Osteocyte (in vitro differentiated cells): ENCODE measurements at regions not wholly inside any gene's neighbourhood (a gene's known extent, or its start where the extent isn't known, plus 50 kb on each side); places are given as distances from the start of the nearest gene placed in this dataset.

Experiments
- DNase-seq: peaks from one replicate; pipeline ENCODE4 v3.0.0; 2021; ENCODE audit warnings: mixed read lengths; ENCODE audit not compliant: unreplicated experiment; ENCODE audit errors: extremely low spot score
- H3K27ac Mint-ChIP-seq: one replicate; pipeline ENCODE4 v1.8.0; 2021; ENCODE audit warnings: mild to moderate bottlenecking, mixed read lengths; ENCODE audit not compliant: unreplicated experiment
- H3K27me3 Mint-ChIP-seq: one replicate; pipeline ENCODE4 v1.8.0; 2021; ENCODE audit warnings: mixed read lengths; ENCODE audit not compliant: unreplicated experiment
- H3K36me3 Mint-ChIP-seq: one replicate; pipeline ENCODE4 v1.8.0; 2021; ENCODE audit warnings: mixed read lengths; ENCODE audit not compliant: unreplicated experiment
- H3K4me1 Mint-ChIP-seq: one replicate; pipeline ENCODE4 v1.8.0; 2021; ENCODE audit warnings: mixed read lengths; ENCODE audit not compliant: unreplicated experiment
- H3K4me3 Mint-ChIP-seq: one replicate; pipeline ENCODE4 v1.8.0; 2021; ENCODE audit warnings: mild to moderate bottlenecking, moderate library complexity, mixed read lengths; ENCODE audit not compliant: unreplicated experiment
- H3K9me3 Mint-ChIP-seq: one replicate; pipeline ENCODE4 v1.8.0; 2021; ENCODE audit warnings: mixed read lengths; ENCODE audit not compliant: unreplicated experiment
- CTCF ChIP-seq: fragments of 200-600 bp; sonication (generic); IDR thresholded peaks from 2 replicates; pipeline ENCODE4 v1.5.0; 2021; ENCODE audit warnings: antibody characterized with exemption, mild to moderate bottlenecking, moderate library complexity

DNA sequence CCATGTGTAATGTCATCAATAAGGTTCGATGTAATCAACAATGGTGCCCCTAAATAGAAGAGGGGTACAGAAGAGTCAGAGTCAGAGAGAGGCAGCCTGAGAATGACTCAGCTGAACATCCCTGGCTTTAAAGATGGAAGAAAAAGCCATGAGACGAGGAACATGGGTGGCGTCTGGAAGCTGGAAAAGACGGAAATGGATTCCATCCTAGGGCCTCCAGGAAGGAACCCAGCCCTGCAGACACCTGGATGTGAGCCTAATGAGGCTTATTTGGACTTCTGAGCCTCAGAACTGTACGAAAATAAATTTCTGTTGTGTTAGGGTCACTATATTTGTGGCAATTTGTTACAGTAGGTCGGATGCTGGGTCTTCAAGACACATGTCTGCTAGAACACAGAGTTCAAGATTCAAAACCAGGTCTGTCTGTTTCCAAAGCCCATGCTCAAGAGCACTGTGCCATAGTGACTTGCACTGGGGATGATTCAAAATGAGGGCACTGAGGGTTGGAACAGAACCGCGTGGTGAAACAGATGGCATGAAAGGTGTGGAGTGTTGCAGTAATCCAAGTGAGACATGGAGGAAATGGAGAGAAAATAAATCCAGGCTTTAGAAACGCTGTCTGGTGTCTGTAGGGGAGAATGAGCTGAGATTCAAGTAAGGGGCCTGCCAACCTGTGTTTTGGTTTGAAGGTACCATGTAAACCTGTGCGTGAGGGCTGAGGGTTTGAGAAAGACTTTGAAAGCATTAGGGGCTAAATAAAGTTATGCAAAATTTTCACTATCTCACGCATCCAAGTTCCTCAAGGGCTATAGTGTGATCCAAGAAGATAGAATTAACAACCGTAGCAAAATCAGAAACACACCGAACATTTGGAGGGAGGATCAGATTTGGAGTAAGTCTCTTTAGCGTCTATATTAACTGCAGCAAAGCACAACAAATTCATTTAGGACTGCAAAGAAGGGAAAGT, 849.1 kb upstream of the AUTS2 start:
- H3K27ac Mint-ChIP-seq, result no peak overlapping the region
- H3K27me3 Mint-ChIP-seq, result no peaks in the 10 kb centered on the region
- H3K4me1 Mint-ChIP-seq, result no peaks in the 10 kb centered on the region

DNA sequence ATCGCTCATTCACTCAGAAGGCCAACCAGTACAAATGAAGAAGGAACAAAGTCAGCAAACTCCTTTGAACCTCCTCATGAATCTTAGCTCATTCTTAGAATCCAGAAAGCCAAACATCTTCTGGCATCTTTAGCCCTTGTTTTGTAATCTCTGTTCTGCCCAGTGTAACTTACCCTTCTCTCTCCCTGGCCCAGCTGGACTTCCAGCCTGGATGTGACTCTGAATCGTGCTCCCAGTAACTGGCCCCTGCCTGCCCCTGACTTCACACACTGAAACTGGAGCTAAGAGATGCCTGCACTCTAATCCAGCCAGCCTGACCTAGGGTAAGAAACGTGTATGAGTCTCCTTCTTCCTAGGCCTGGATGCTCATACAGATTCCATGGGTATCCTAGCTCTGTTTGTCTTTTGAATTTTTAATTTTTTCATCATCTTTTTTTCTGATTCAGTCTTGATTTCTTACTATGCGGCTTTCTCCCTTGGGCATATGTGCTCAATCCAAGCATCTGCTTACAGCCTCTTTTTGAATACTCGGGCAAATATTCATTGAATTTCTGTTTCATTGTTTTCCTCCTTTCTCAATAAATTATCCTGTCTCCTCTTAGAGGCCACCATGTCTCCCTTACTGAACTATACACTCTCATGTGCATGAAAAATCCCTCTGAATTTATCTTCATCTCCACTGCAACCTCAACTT, 845.6 kb upstream of the AUTS2 start:
- Mint-ChIP-seq H3K27ac (no peak overlapping the region), H3K4me1 (no peaks in the 10 kb centered on the region), H3K9me3 (no peaks in the 10 kb centered on the region), H3K27me3 (peaks cover 3% of the 10 kb centered on the region), H3K4me3 (no peak overlapping the region), H3K36me3 (no peaks in the 10 kb centered on the region)
- no peak for DNase-seq
- TF ChIP-seq CTCF, result no peak

More for the DNA sequence above, 849.1 kb upstream of the AUTS2 start:
- TF ChIP-seq CTCF, result no peak
- no peaks in the 10 kb centered on the region for H3K36me3 Mint-ChIP-seq
- no peaks in the 10 kb centered on the region for H3K9me3 Mint-ChIP-seq
- no peak for DNase-seq
- H3K4me3 Mint-ChIP-seq, result no peak overlapping the region

DNA sequence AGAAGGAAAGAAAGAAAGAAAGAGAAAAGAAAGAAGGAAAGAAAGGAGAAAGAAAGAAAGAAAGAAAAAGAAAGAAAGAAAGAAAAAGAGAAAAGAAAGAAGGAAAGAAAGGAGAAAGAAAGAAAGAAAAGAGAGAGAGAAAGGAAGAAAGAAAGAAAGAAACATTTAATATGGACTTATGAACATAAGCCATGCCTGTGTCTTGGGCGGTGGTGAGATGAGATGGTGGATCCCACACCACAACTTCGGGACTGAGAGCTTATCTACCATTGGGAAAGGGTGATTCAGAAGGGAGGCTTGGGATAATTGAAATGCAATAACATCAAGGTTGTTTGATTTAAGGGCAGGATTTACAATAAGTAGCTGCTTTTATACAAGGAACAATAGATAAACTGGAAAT, 843.9 kb upstream of the AUTS2 start:
- Mint-ChIP-seq H3K27me3 (peaks cover 3% of the 10 kb centered on the region), H3K9me3 (no peaks in the 10 kb centered on the region), H3K4me1 (no peaks in the 10 kb centered on the region)

DNA sequence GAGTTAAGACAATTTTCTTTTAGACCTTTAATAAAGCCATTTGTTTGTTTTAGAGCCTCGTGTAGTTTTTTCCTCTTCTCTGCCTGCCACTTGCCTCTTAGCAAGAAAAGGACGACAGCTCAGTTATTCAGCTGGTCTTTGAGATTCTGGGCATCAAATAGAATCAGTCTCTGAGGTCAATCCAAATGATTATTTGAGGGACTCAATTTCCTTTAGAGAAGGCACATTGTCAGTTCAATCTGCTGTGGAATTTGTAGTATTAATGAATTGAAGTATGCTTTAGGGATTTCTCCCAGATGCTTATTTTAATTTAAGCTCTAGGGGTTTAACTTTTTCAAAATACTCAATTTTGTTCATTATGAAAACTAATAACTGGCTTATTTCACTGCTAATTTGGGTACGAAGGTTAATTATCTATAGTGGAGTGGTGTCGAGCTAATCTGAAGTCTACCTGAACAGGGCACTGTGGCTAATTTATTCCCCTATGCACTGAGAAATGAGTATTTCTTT, 841.2 kb upstream of the AUTS2 start:
- H3K36me3 Mint-ChIP-seq, result no peaks in the 10 kb centered on the region
- TF ChIP-seq CTCF, result no peak
- no peak for DNase-seq
- H3K27ac Mint-ChIP-seq, result no peak overlapping the region
- H3K4me1 Mint-ChIP-seq, result no peaks in the 10 kb centered on the region
- no peaks in the 10 kb centered on the region for H3K9me3 Mint-ChIP-seq
- no peak overlapping the region for H3K4me3 Mint-ChIP-seq
- peaks cover 3% of the 10 kb centered on the region for H3K27me3 Mint-ChIP-seq

More for the DNA sequence above, 843.9 kb upstream of the AUTS2 start:
- Mint-ChIP-seq H3K36me3 (no peaks in the 10 kb centered on the region), H3K4me3 (no peak overlapping the region), H3K27ac (no peak overlapping the region)
- no peak for DNase-seq
- TF ChIP-seq CTCF, result no peak

GRCh38 chr7:68760556-68760955, 837.7 kb upstream of the AUTS2 start:
- H3K27ac Mint-ChIP-seq, result no peak overlapping the region
- DNase-seq, result no peak
- no peaks in the 10 kb centered on the region for H3K36me3 Mint-ChIP-seq
- TF ChIP-seq CTCF, result no peak
- no peaks in the 10 kb centered on the region for H3K4me1 Mint-ChIP-seq
- H3K9me3 Mint-ChIP-seq, result no peaks in the 10 kb centered on the region
- peaks cover 2% of the 10 kb centered on the region for H3K27me3 Mint-ChIP-seq
- no peak overlapping the region for H3K4me3 Mint-ChIP-seq
